SK-N-SH treated with all-trans-retinoic acid at 6 μM for 48 hours (cell line): ENCODE measurements at regions not wholly inside any gene's neighbourhood (a gene's known extent, or its start where the extent isn't known, plus 50 kb on each side); places are given as distances from the start of the nearest gene placed in this dataset.

ENCODE experiments used
- ATAC-seq: fragments of 200-7000 bp; cut with Tn5 transposase; 3 replicates; pipeline ENCODE4 v1.9.1; 2020; ENCODE audit warnings: mild to moderate bottlenecking, moderate library complexity
- ARNTL ChIP-seq: fragments of 450-650 bp; formaldehyde crosslinking; IDR thresholded peaks from 2 replicates; pipeline ENCODE4 v1.5.0; 2020; ENCODE audit warnings: low read depth, mild to moderate bottlenecking, moderate library complexity, borderline replicate concordance
- BACH2 ChIP-seq: fragments of 250-450 bp; sonication (Bioruptor Pico); IDR thresholded peaks from 2 replicates; pipeline ENCODE4 v1.9.0; 2021; ENCODE audit warnings: mild to moderate bottlenecking, borderline replicate concordance
- CREB5 ChIP-seq: fragments of 250-450 bp; sonication (Bioruptor Pico); IDR thresholded peaks from 2 replicates; pipeline ENCODE4 v1.5.1; 2020; ENCODE audit warnings: low read depth, mild to moderate bottlenecking, moderate library complexity
- CSDC2 ChIP-seq: fragments of 250-450 bp; sonication (Bioruptor Pico); IDR thresholded peaks from 2 replicates; pipeline ENCODE4 v1.5.0; 2020; ENCODE audit warnings: mild to moderate bottlenecking, moderate library complexity
- CSRNP3 ChIP-seq: fragments of 250-450 bp; sonication (Bioruptor Pico); IDR thresholded peaks from 2 replicates; pipeline ENCODE4 v1.5.1; 2021; ENCODE audit warnings: mild to moderate bottlenecking, moderate library complexity
- ESRRG ChIP-seq: fragments of 250-450 bp; sonication (Bioruptor Pico); IDR thresholded peaks from 2 replicates; pipeline ENCODE4 v1.6.1; 2021; ENCODE audit warnings: mild to moderate bottlenecking
- GLIS3 ChIP-seq: fragments of 250-450 bp; sonication (Bioruptor Pico); IDR thresholded peaks from 2 replicates; pipeline ENCODE4 v1.5.0; 2020; ENCODE audit warnings: mild to moderate bottlenecking, moderate library complexity
- ISL1 ChIP-seq: fragments of 250-450 bp; sonication (Bioruptor Pico); IDR thresholded peaks from 2 replicates; pipeline ENCODE4 v2.1.2; 2022; ENCODE audit warnings: mild to moderate bottlenecking, moderate library complexity
- OSR1 ChIP-seq: fragments of 250-450 bp; sonication (Bioruptor Pico); IDR thresholded peaks from 2 replicates; pipeline ENCODE4 v1.8.0; 2022; ENCODE audit warnings: moderate library complexity, mild to moderate bottlenecking, inconsistent platforms
- PATZ1 ChIP-seq: fragments of 250-450 bp; sonication (Bioruptor Pico); IDR thresholded peaks from 2 replicates; pipeline ENCODE4 v1.8.0; 2020; ENCODE audit warnings: mild to moderate bottlenecking, moderate library complexity, borderline replicate concordance
- POU6F1 ChIP-seq: fragments of 250-450 bp; sonication (Bioruptor Pico); IDR thresholded peaks from 2 replicates; pipeline ENCODE4 v1.8.0; 2021; ENCODE audit warnings: low read depth, mild to moderate bottlenecking, moderate library complexity, borderline replicate concordance
- PPARA ChIP-seq: fragments of 250-450 bp; sonication (Bioruptor Pico); IDR thresholded peaks from 2 replicates; pipeline ENCODE4 v1.5.0; 2020; ENCODE audit warnings: mild to moderate bottlenecking, borderline replicate concordance
- RARB ChIP-seq: fragments of 250-450 bp; sonication (Bioruptor Pico); IDR thresholded peaks from 2 replicates; pipeline ENCODE4 v1.8.0; 2021; ENCODE audit warnings: mild to moderate bottlenecking, moderate library complexity
- SNAI2 ChIP-seq: fragments of 250-450 bp; sonication (Bioruptor Pico); IDR thresholded peaks from 2 replicates; pipeline ENCODE4 v1.5.0; 2020; ENCODE audit warnings: mild to moderate bottlenecking, moderate library complexity
- TCF4 ChIP-seq: fragments of 250-450 bp; sonication (Bioruptor Pico); IDR thresholded peaks from 2 replicates; pipeline ENCODE4 v1.8.0; 2021; ENCODE audit warnings: mild to moderate bottlenecking, moderate library complexity, borderline replicate concordance
- TOX ChIP-seq: fragments of 250-450 bp; sonication (Bioruptor Pico); IDR thresholded peaks from 2 replicates; pipeline ENCODE4 v1.8.0; 2021; ENCODE audit warnings: mild to moderate bottlenecking, moderate library complexity, borderline replicate concordance
- TSHZ2 ChIP-seq: fragments of 250-450 bp; sonication (Bioruptor Pico); IDR thresholded peaks from 2 replicates; pipeline ENCODE4 v1.5.0; 2020; ENCODE audit warnings: mild to moderate bottlenecking, moderate library complexity
- ZC3H10 ChIP-seq: fragments of 250-450 bp; sonication (Bioruptor Pico); IDR thresholded peaks from 2 replicates; pipeline ENCODE4 v1.5.1; 2021; ENCODE audit warnings: mild to moderate bottlenecking, moderate library complexity
- ZFP3 ChIP-seq: fragments of 250-450 bp; sonication (Bioruptor Pico); IDR thresholded peaks from 2 replicates; pipeline ENCODE4 v1.5.0; 2020; ENCODE audit warnings: mild to moderate bottlenecking, moderate library complexity
- ZNF565 ChIP-seq: fragments of 450-650 bp; formaldehyde crosslinking; conservative IDR thresholded peaks from 2 replicates; pipeline ENCODE4 v1.5.0; 2020; ENCODE audit warnings: low read depth, mild to moderate bottlenecking, moderate library complexity
- ZNF70 ChIP-seq: fragments of 450-650 bp; formaldehyde crosslinking; IDR thresholded peaks from 2 replicates; pipeline ENCODE4 v1.5.0; 2020; ENCODE audit warnings: mild to moderate bottlenecking, moderate library complexity
- ZNF8 ChIP-seq: fragments of 450-650 bp; formaldehyde crosslinking; IDR thresholded peaks from 2 replicates; pipeline ENCODE4 v1.5.0; 2020; ENCODE audit warnings: mild to moderate bottlenecking, moderate library complexity

- no peak for ATAC-seq
- no peak for TF ChIP-seq GLIS3
- no peak for TF ChIP-seq TOX (CRISPR knock-in tag)
- TF ChIP-seq ZNF565: no peak
- no peak for TF ChIP-seq CSRNP3 (CRISPR knock-in tag)
- no peak for TF ChIP-seq TCF4 (CRISPR knock-in tag)
- no peak for TF ChIP-seq POU6F1 (CRISPR knock-in tag)
- no peak for TF ChIP-seq ARNTL (CRISPR knock-in tag)
Observed at GRCh38 chr16:79316004-79316458, 284.5 kb downstream of the MAF start.

- TF ChIP-seq ARNTL (CRISPR knock-in tag) (no peak), ISL1 (CRISPR knock-in tag) (no peak), CSDC2 (CRISPR knock-in tag) (no peak), PPARA (no peak), ZNF565 (no peak), CREB5 (CRISPR knock-in tag) (no peak), ZFP3 (CRISPR knock-in tag) (no peak), ZC3H10 (no peak), OSR1 (CRISPR knock-in tag) (no peak), ESRRG (no peak), CSRNP3 (CRISPR knock-in tag) (no peak), SNAI2 (CRISPR knock-in tag) (no peak), TSHZ2 (CRISPR knock-in tag) (no peak)
- TF ChIP-seq, all 23 proteins: peak for 0
- ATAC-seq: no peak
Observed at GRCh38 chr16:79312502-79312901, 288.0 kb downstream of the MAF start.

GRCh38 chr16:79310710-79311109 is 289.8 kb downstream of the MAF start:
- TF ChIP-seq TSHZ2 (CRISPR knock-in tag): no peak
- no peak for TF ChIP-seq POU6F1 (CRISPR knock-in tag)
- TF ChIP-seq PATZ1 (CRISPR knock-in tag): no peak
- TF ChIP-seq ZNF8 (CRISPR knock-in tag): no peak
- no peak for TF ChIP-seq BACH2 (CRISPR knock-in tag)
- TF ChIP-seq TOX (CRISPR knock-in tag): no peak
- no peak for TF ChIP-seq ZC3H10
- no peak for TF ChIP-seq RARB (CRISPR knock-in tag)
- no peak for TF ChIP-seq ARNTL (CRISPR knock-in tag)
- TF ChIP-seq ZNF565: no peak
- no peak for TF ChIP-seq ISL1 (CRISPR knock-in tag)
- TF ChIP-seq ZNF70 (CRISPR knock-in tag): no peak
- TF ChIP-seq, all 23 proteins: peak for 0
- no peak for ATAC-seq
